ENCODE measurements at regions not wholly inside any gene's neighbourhood (a gene's known extent, or its start where the extent isn't known, plus 50 kb on each side); places are given as distances from the start of the nearest gene placed in this dataset.

- Histone ChIP-seq H3K36me3 (ENCODE audit: insufficient read depth, low read length) (no peaks in the 10 kb centered on the region), H3K4me1 (ENCODE audit: insufficient read depth, low read length) (peaks cover 7% of the 10 kb centered on the region), H3K9me3 (ENCODE audit: low read length) (no peaks in the 10 kb centered on the region), H3K9ac (ENCODE audit: low read length) (no peak overlapping the region), H3K27me3 (ENCODE audit: control insufficient read depth in 1 of 2, insufficient read depth in 2 of 2, low read length in 2 of 2) (no peaks in the 10 kb centered on the region), H3K4me3 (ENCODE audit: low read depth in 1 of 2, low read length in 2 of 2) (no peak overlapping the region), H3K27ac (ENCODE audit: low read depth, low read length) (no peak overlapping the region)
Measured at GRCh38 chr2:39524756-39525635, 87.9 kb upstream of the MAP4K3 start.

GRCh38 chr2:39525636-39526412 is 88.7 kb upstream of the MAP4K3 start:
- Histone ChIP-seq H3K27me3 (ENCODE audit: control insufficient read depth in 1 of 2, insufficient read depth in 2 of 2, low read length in 2 of 2) (no peaks in the 10 kb centered on the region), H3K9me3 (ENCODE audit: low read length) (no peaks in the 10 kb centered on the region), H3K36me3 (ENCODE audit: insufficient read depth, low read length) (no peaks in the 10 kb centered on the region), H3K27ac (ENCODE audit: low read depth, low read length) (no peak overlapping the region), H3K4me1 (ENCODE audit: insufficient read depth, low read length) (peaks cover 7% of the 10 kb centered on the region), H3K9ac (ENCODE audit: low read length) (no peak overlapping the region), H3K4me3 (ENCODE audit: low read depth in 1 of 2, low read length in 2 of 2) (no peak overlapping the region)

- Histone ChIP-seq H3K36me3 (ENCODE audit: insufficient read depth, low read length) (no peaks in the 10 kb centered on the region), H3K27me3 (ENCODE audit: control insufficient read depth in 1 of 2, insufficient read depth in 2 of 2, low read length in 2 of 2) (no peaks in the 10 kb centered on the region), H3K27ac (ENCODE audit: low read depth, low read length) (no peak overlapping the region), H3K4me3 (ENCODE audit: low read depth in 1 of 2, low read length in 2 of 2) (no peak overlapping the region), H3K4me1 (ENCODE audit: insufficient read depth, low read length) (peaks cover 7% of the 10 kb centered on the region), H3K9me3 (ENCODE audit: low read length) (no peaks in the 10 kb centered on the region), H3K9ac (ENCODE audit: low read length) (no peak overlapping the region)
Measured at GRCh38 chr2:39528701-39529100, 91.6 kb upstream of the MAP4K3 start.

- Histone ChIP-seq H3K27ac (ENCODE audit: low read depth, low read length) (no peak overlapping the region), H3K27me3 (ENCODE audit: control insufficient read depth in 1 of 2, insufficient read depth in 2 of 2, low read length in 2 of 2) (no peaks in the 10 kb centered on the region), H3K9ac (ENCODE audit: low read length) (no peak overlapping the region), H3K4me3 (ENCODE audit: low read depth in 1 of 2, low read length in 2 of 2) (no peak overlapping the region), H3K4me1 (ENCODE audit: insufficient read depth, low read length) (peaks cover 7% of the 10 kb centered on the region), H3K9me3 (ENCODE audit: low read length) (no peaks in the 10 kb centered on the region), H3K36me3 (ENCODE audit: insufficient read depth, low read length) (no peaks in the 10 kb centered on the region)
Measured at GRCh38 chr2:39529836-39530235, 92.8 kb upstream of the MAP4K3 start.

- Histone ChIP-seq H3K9ac (ENCODE audit: low read length) (no peak overlapping the region), H3K4me3 (ENCODE audit: low read depth in 1 of 2, low read length in 2 of 2) (no peak overlapping the region), H3K36me3 (ENCODE audit: insufficient read depth, low read length) (no peaks in the 10 kb centered on the region), H3K9me3 (ENCODE audit: low read length) (no peaks in the 10 kb centered on the region), H3K27me3 (ENCODE audit: control insufficient read depth in 1 of 2, insufficient read depth in 2 of 2, low read length in 2 of 2) (no peaks in the 10 kb centered on the region), H3K27ac (ENCODE audit: low read depth, low read length) (no peak overlapping the region), H3K4me1 (ENCODE audit: insufficient read depth, low read length) (peaks cover 3% of the 10 kb centered on the region)
Measured at GRCh38 chr2:39530411-39530866, 93.4 kb upstream of the MAP4K3 start.

GRCh38 chr2:39531220-39531777 is 94.2 kb upstream of the MAP4K3 start:
- no peaks in the 10 kb centered on the region for H3K9me3 ChIP-seq (ENCODE audit: low read length)
- no peaks in the 10 kb centered on the region for H3K36me3 ChIP-seq (ENCODE audit: insufficient read depth, low read length)
- H3K4me1 ChIP-seq (ENCODE audit: insufficient read depth, low read length), result no peaks in the 10 kb centered on the region
- no peak overlapping the region for H3K9ac ChIP-seq (ENCODE audit: low read length)
- H3K27me3 ChIP-seq (ENCODE audit: control insufficient read depth in 1 of 2, insufficient read depth in 2 of 2, low read length in 2 of 2), result no peaks in the 10 kb centered on the region
- no peak overlapping the region for H3K27ac ChIP-seq (ENCODE audit: low read depth, low read length)
- no peak overlapping the region for H3K4me3 ChIP-seq (ENCODE audit: low read depth in 1 of 2, low read length in 2 of 2)

GRCh38 chr2:39532933-39533332 is 95.8 kb upstream of the MAP4K3 start:
- Histone ChIP-seq H3K4me3 (ENCODE audit: low read depth in 1 of 2, low read length in 2 of 2) (no peak overlapping the region), H3K9me3 (ENCODE audit: low read length) (no peaks in the 10 kb centered on the region), H3K27me3 (ENCODE audit: control insufficient read depth in 1 of 2, insufficient read depth in 2 of 2, low read length in 2 of 2) (no peaks in the 10 kb centered on the region), H3K36me3 (ENCODE audit: insufficient read depth, low read length) (no peaks in the 10 kb centered on the region), H3K27ac (ENCODE audit: low read depth, low read length) (no peak overlapping the region), H3K9ac (ENCODE audit: low read length) (no peak overlapping the region), H3K4me1 (ENCODE audit: insufficient read depth, low read length) (no peaks in the 10 kb centered on the region)

GRCh38 chr2:39534095-39534711 is 97.1 kb upstream of the MAP4K3 start:
- no peaks in the 10 kb centered on the region for H3K4me1 ChIP-seq (ENCODE audit: insufficient read depth, low read length)
- H3K36me3 ChIP-seq (ENCODE audit: insufficient read depth, low read length), result no peaks in the 10 kb centered on the region
- H3K9me3 ChIP-seq (ENCODE audit: low read length), result no peaks in the 10 kb centered on the region
- H3K4me3 ChIP-seq (ENCODE audit: low read depth in 1 of 2, low read length in 2 of 2), result no peak overlapping the region
- no peak overlapping the region for H3K27ac ChIP-seq (ENCODE audit: low read depth, low read length)
- no peak overlapping the region for H3K9ac ChIP-seq (ENCODE audit: low read length)
- no peaks in the 10 kb centered on the region for H3K27me3 ChIP-seq (ENCODE audit: control insufficient read depth in 1 of 2, insufficient read depth in 2 of 2, low read length in 2 of 2)

- Histone ChIP-seq H3K9ac (ENCODE audit: low read length) (no peak overlapping the region), H3K27me3 (ENCODE audit: control insufficient read depth in 1 of 2, insufficient read depth in 2 of 2, low read length in 2 of 2) (no peaks in the 10 kb centered on the region), H3K4me1 (ENCODE audit: insufficient read depth, low read length) (no peaks in the 10 kb centered on the region)
Measured at GRCh38 chr2:39535636-39536185, 98.6 kb upstream of the MAP4K3 start.

GRCh38 chr2:39537150-39537549 is 100.1 kb upstream of the MAP4K3 start:
- H3K9ac ChIP-seq (ENCODE audit: low read length), result no peak overlapping the region
- no peaks in the 10 kb centered on the region for H3K4me1 ChIP-seq (ENCODE audit: insufficient read depth, low read length)
- H3K27ac ChIP-seq (ENCODE audit: low read depth, low read length), result no peak overlapping the region
- H3K4me3 ChIP-seq (ENCODE audit: low read depth in 1 of 2, low read length in 2 of 2), result no peak overlapping the region
- H3K36me3 ChIP-seq (ENCODE audit: insufficient read depth, low read length), result no peaks in the 10 kb centered on the region
- no peaks in the 10 kb centered on the region for H3K9me3 ChIP-seq (ENCODE audit: low read length)
- no peaks in the 10 kb centered on the region for H3K27me3 ChIP-seq (ENCODE audit: control insufficient read depth in 1 of 2, insufficient read depth in 2 of 2, low read length in 2 of 2)

More at GRCh38 chr2:39535636-39536185, 98.6 kb upstream of the MAP4K3 start:
- H3K27ac ChIP-seq (ENCODE audit: low read depth, low read length), result no peak overlapping the region
- H3K4me3 ChIP-seq (ENCODE audit: low read depth in 1 of 2, low read length in 2 of 2), result no peak overlapping the region
- no peaks in the 10 kb centered on the region for H3K9me3 ChIP-seq (ENCODE audit: low read length)
- no peaks in the 10 kb centered on the region for H3K36me3 ChIP-seq (ENCODE audit: insufficient read depth, low read length)

GRCh38 chr2:39538718-39539117 is 101.6 kb upstream of the MAP4K3 start:
- Histone ChIP-seq H3K4me1 (ENCODE audit: insufficient read depth, low read length) (no peaks in the 10 kb centered on the region), H3K9me3 (ENCODE audit: low read length) (no peaks in the 10 kb centered on the region), H3K27ac (ENCODE audit: low read depth, low read length) (no peak overlapping the region)

More at GRCh38 chr2:39538718-39539117, 101.6 kb upstream of the MAP4K3 start:
- Histone ChIP-seq H3K9ac (ENCODE audit: low read length) (no peak overlapping the region), H3K27me3 (ENCODE audit: control insufficient read depth in 1 of 2, insufficient read depth in 2 of 2, low read length in 2 of 2) (no peaks in the 10 kb centered on the region), H3K36me3 (ENCODE audit: insufficient read depth, low read length) (no peaks in the 10 kb centered on the region), H3K4me3 (ENCODE audit: low read depth in 1 of 2, low read length in 2 of 2) (no peak overlapping the region)

Data from muscle layer of colon (tissue), 2 donors.